WTC11 (cell line): ENCODE measurements at regions not wholly inside any gene's neighbourhood (a gene's known extent, or its start where the extent isn't known, plus 50 kb on each side); places are given as distances from the start of the nearest gene placed in this dataset.

ENCODE experiments used
- CBFB ChIP-seq: sonication (generic); formaldehyde crosslinking; IDR thresholded peaks from 2 replicates; pipeline ENCODE4 v1.8.1; 2022; ENCODE audit warnings: mild to moderate bottlenecking, low read depth, missing genetic modification reagents
- FOXK1 ChIP-seq: sonication (generic); formaldehyde crosslinking; IDR thresholded peaks from 2 replicates; pipeline ENCODE4 v1.8.0; 2022; ENCODE audit warnings: mild to moderate bottlenecking, moderate library complexity, missing genetic modification reagents
- NR2C2 ChIP-seq: sonication (generic); formaldehyde crosslinking; IDR thresholded peaks from 2 replicates; pipeline ENCODE4 v1.8.0; 2022; ENCODE audit warnings: mild to moderate bottlenecking, missing genetic modification reagents
- USF2 ChIP-seq: sonication (generic); formaldehyde crosslinking; IDR thresholded peaks from 2 replicates; pipeline ENCODE4 v1.8.1; 2023; ENCODE audit warnings: mild to moderate bottlenecking, missing genetic modification reagents, moderate library complexity
- ZBTB43 ChIP-seq: sonication (generic); formaldehyde crosslinking; IDR thresholded peaks from 2 replicates; pipeline ENCODE4 v1.8.1; 2023; ENCODE audit warnings: mild to moderate bottlenecking, missing genetic modification reagents
- TF ChIP-seq, protein P1 (sequence below): fragments of 200-600 bp; IDR thresholded peaks from 2 replicates; pipeline ENCODE4 v1.8.0; 2022; ENCODE audit warnings: antibody characterized with exemption
- TF ChIP-seq, protein P2 (sequence below): fragments of 250-450 bp; sonication (Bioruptor Pico); IDR thresholded peaks from 2 replicates; pipeline ENCODE4 v2.1.2; 2022; ENCODE audit warnings: mild to moderate bottlenecking, moderate library complexity
- TF ChIP-seq, protein P3 (sequence below): sonication (generic); formaldehyde crosslinking; IDR thresholded peaks from 2 replicates; pipeline ENCODE4 v1.8.1; 2022; ENCODE audit warnings: missing genetic modification reagents, borderline replicate concordance

DNA sequence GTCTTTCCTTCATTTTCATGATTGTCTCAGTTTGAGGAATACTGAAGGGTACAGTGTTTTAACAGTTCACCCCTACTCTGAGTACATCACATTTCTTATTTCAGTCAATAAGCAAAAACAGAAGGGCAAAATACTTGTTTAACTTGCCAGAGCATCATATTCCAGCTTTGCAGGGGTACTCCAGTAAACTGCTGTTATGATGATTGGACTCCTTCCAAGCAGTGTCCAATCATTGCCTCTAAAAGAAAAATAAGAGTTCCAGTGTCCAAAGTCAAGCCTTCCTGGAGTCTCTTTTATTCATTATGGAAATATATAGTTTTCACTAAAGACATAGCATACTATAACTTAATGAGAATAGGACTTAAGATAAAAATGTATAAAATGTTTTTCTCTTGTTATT, 105.1 kb downstream of the FANCF start:
- TF ChIP-seq, protein P1, sequence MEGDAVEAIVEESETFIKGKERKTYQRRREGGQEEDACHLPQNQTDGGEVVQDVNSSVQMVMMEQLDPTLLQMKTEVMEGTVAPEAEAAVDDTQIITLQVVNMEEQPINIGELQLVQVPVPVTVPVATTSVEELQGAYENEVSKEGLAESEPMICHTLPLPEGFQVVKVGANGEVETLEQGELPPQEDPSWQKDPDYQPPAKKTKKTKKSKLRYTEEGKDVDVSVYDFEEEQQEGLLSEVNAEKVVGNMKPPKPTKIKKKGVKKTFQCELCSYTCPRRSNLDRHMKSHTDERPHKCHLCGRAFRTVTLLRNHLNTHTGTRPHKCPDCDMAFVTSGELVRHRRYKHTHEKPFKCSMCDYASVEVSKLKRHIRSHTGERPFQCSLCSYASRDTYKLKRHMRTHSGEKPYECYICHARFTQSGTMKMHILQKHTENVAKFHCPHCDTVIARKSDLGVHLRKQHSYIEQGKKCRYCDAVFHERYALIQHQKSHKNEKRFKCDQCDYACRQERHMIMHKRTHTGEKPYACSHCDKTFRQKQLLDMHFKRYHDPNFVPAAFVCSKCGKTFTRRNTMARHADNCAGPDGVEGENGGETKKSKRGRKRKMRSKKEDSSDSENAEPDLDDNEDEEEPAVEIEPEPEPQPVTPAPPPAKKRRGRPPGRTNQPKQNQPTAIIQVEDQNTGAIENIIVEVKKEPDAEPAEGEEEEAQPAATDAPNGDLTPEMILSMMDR: no peak
- TF ChIP-seq FOXK1 (CRISPR knock-in tag) (no peak), NR2C2 (no peak), CBFB (CRISPR knock-in tag) (no peak), ZBTB43 (CRISPR knock-in tag) (no peak), USF2 (CRISPR knock-in tag) (no peak)
- TF ChIP-seq, protein P2, sequence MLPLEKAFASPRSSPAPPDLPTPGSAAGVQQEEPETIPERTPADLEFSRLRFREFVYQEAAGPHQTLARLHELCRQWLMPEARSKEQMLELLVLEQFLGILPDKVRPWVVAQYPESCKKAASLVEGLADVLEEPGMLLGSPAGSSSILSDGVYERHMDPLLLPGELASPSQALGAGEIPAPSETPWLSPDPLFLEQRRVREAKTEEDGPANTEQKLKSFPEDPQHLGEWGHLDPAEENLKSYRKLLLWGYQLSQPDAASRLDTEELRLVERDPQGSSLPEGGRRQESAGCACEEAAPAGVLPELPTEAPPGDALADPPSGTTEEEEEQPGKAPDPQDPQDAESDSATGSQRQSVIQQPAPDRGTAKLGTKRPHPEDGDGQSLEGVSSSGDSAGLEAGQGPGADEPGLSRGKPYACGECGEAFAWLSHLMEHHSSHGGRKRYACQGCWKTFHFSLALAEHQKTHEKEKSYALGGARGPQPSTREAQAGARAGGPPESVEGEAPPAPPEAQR (CRISPR knock-in tag): no peak
- TF ChIP-seq, protein P3, sequence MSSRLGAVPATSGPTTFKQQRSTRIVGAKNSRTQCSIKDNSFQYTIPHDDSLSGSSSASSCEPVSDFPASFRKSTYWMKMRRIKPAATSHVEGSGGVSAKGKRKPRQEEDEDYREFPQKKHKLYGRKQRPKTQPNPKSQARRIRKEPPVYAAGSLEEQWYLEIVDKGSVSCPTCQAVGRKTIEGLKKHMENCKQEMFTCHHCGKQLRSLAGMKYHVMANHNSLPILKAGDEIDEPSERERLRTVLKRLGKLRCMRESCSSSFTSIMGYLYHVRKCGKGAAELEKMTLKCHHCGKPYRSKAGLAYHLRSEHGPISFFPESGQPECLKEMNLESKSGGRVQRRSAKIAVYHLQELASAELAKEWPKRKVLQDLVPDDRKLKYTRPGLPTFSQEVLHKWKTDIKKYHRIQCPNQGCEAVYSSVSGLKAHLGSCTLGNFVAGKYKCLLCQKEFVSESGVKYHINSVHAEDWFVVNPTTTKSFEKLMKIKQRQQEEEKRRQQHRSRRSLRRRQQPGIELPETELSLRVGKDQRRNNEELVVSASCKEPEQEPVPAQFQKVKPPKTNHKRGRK (CRISPR knock-in tag): no peak
